Fibroblast of villous mesenchyme (primary cell): ENCODE measurements at regions not wholly inside any gene's neighbourhood (a gene's known extent, or its start where the extent isn't known, plus 50 kb on each side); places are given as distances from the start of the nearest gene placed in this dataset.

Experiments used
- DNase-seq: peaks from one replicate; pipeline ENCODE4 v3.0.0-alpha.2; 2010; ENCODE audit warnings: low read depth
- H3K4me3 ChIP-seq: 2 replicates; pipeline ENCODE4 v1.5.1; 2011; ENCODE audit warnings: low read depth, mild to moderate bottlenecking, low read length
- CTCF ChIP-seq: IDR thresholded peaks from 2 replicates; pipeline ENCODE4 v1.5.1; 2012; ENCODE audit warnings: low read depth, mild to moderate bottlenecking, low read length; ENCODE audit not compliant: insufficient read depth

- DNase-seq = no peak
- H3K4me3 ChIP-seq = no peak overlapping the region
- no peak for TF ChIP-seq CTCF
Observed at GRCh38 chr9:13606586-13606985, 327.1 kb upstream of the MPDZ start.

GRCh38 chr9:13603921-13604320 is 324.4 kb upstream of the MPDZ start:
- DNase-seq = no peak
- no peak for TF ChIP-seq CTCF
- H3K4me3 ChIP-seq = no peak overlapping the region

GRCh38 chr9:13598738-13599137 is 319.2 kb upstream of the MPDZ start:
- DNase-seq = no peak
- no peak for TF ChIP-seq CTCF

DNA sequence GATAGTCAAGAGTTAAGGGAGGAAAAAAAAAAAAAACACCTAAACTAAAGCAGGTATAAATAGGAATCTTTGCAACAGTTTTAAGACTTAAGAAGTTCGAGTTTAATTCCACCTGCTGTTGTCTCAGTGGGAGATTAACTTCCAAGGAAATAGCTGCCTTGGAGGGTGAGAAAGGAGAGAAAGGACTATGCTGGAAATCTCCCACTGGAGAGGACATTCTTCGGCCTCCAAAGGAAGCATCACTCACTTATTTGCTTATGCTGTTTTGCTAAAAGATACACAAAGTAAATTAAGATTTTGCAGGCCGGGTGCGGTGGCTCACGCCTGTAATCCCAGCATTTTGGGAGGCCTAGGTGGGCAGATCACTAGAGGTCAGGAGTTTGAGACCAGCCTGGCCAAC is 317.9 kb upstream of the MPDZ start:
- TF ChIP-seq CTCF = no peak
- no peak for DNase-seq

More at GRCh38 chr9:13598738-13599137, 319.2 kb upstream of the MPDZ start:
- H3K4me3 ChIP-seq = no peak overlapping the region

DNA sequence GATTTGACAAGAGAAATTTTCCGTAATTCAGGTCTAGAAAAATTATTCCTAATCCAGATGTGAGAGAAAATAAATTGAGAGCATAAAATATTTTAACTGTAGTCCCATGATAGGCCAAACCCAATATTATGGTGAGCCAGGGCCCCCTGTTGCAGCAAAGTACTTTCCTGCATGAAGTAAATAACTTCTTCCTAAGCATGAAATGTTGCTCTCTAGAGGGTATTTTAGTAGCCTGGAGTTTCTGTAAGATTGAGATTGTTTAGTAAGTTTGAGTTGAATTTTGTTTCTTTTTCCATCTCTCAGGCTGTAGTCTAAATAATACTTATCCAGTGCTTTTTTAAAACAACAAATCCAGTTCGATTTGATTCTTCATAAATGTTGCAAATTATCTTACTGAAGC is 317.5 kb upstream of the MPDZ start:
- no peak for DNase-seq
- TF ChIP-seq CTCF = no peak
- H3K4me3 ChIP-seq = no peak overlapping the region

More for the DNA sequence above, 317.9 kb upstream of the MPDZ start:
- H3K4me3 ChIP-seq = no peak overlapping the region

- no peak for TF ChIP-seq CTCF
- no peak overlapping the region for H3K4me3 ChIP-seq
- no peak for DNase-seq
Observed at GRCh38 chr9:13596383-13596970, 317.0 kb upstream of the MPDZ start.

GRCh38 chr9:13590996-13591395 is 311.5 kb upstream of the MPDZ start:
- TF ChIP-seq CTCF = no peak
- no peak for DNase-seq
- no peak overlapping the region for H3K4me3 ChIP-seq
